NCI-H1105 treated with DMSO at 0.1 percent for 48 hours (cell line): ENCODE measurements at regions not wholly inside any gene's neighbourhood (a gene's known extent, or its start where the extent isn't known, plus 50 kb on each side); places are given as distances from the start of the nearest gene placed in this dataset.
"Not testable (repeated sequence)": the region's sequence is repeated elsewhere in the genome, so short reads cannot be mapped to it uniquely, and the experiment has no call there.

ENCODE experiments used
- DNase-seq: peaks from one replicate; lab custom pipeline; 2025; lab: John Stamatoyannopoulos, UW

DNA sequence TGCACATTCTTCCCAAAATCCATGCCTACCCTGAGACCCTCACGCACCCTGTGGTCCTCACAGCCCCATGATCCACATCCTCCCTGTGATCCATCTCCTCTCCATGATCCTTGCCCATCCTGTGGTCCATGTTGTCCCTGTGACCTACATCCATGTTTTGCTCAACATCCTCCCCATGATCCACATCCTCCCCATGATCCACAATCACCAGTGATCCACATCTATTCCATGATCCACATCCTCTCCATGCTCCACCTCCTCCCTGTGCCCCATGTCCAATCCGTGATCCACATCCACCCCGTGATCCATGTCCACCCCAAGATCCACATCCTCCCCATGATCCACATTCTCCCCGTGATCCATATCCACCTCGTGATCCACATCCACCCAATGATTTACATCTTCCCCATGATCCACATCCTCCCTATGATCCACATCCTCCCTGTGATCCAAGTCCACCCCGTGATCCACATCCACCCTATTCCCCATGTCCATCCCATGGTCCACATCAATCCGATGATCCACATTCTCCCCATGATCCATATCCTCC, 281.2 kb downstream of the MYCN start:
- no peak for DNase-seq

GRCh38 chr2:16219292-16219975, 279.1 kb downstream of the MYCN start:
- no peak for DNase-seq

- no peak for DNase-seq
These were observed 278.3 kb downstream of the MYCN start for GRCh38 chr2:16218625-16219024.

DNA sequence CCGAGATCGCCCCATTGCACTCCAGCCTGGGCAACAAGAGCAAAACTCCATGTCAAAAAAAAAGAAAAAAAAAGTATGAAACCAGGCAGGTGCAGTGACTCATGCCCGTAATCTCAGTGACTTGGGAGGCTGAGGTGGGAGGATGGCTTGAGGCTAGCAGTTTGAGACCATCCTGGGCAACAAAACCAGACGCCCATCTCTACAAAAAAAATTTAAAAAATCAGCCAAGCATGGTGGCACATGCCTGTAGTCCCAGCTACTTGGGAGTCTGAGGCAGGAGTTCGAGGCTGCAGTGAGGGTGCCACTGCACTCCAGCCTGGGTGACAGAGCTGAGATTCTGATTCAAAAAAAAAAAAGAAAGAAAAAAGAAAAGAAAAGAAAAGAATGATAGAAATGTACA, 277.8 kb downstream of the MYCN start:
- no peak for DNase-seq

DNA sequence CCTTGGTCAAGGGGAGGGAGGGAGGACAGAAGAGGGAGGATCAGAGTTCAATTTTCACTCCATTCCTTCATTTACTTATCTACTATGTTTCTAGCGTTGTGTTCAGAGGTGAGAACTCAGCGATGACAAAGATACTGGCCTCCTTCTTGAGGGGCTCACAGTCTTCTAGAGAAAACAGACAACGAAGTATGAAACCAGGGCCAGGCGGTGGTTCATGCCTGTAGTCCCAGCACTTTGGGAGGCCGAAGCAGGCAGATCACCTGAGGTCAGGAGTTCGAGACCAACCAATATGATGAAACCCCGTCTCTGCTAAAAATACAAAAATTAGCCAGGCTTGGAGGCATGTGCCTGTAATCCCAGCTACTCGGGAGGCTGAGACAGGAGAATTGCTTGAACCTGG, 277.4 kb downstream of the MYCN start:
- not testable (repeated sequence) for DNase-seq

DNA sequence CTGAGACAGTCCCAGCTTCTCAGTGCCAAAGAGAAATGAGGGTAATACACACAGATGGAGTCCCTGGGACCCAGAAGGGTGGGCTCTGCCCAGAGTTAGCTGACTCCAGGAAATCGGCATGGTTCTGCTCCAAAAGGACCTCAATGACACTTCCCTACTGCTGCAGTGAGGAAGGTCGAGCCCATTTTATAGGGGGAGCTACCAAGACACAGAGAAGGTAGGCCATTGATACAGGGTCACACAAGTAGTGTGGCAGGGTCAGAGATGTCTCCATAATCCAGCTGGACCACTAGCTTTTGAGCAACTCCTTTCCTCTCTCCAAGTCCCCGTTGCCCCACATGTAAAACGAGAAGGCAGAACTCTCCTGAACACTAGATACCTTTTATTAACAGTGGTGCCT, 276.9 kb downstream of the MYCN start:
- DNase-seq, result no peak

GRCh38 chr2:16216558-16216945, 276.2 kb downstream of the MYCN start:
- DNase-seq, result no peak

DNA sequence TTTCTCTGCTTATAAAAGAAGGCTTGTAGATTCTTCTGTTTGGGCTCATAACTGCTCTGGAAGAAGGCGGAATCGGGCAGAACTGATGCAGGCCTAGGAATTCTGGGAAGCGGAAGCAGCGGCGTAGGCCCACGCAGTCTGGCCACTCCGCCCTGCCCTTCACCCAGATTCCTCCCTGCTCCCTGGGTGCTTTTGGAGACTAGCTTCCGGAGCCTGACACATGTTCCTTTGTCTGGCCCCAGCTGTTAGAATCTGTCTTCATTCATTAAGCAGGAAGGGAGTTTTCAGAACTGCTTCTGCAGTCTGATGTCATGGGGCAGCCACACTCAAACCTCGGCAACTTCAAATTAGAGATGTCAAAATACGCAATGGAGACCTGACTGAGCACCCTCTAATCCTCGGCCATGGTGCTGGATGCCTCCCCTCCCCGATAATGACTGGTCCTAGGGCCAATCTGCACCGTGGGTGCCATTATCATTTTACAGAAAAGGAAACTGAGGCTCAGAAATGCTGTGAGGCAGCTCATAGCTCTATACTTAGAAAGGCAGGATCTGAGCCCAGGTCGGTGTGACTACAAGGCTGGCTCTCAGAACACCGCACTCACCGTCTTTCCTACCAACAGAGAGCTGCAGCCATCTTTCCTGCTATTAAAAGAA, 275.7 kb downstream of the MYCN start:
- no peak for DNase-seq

DNA sequence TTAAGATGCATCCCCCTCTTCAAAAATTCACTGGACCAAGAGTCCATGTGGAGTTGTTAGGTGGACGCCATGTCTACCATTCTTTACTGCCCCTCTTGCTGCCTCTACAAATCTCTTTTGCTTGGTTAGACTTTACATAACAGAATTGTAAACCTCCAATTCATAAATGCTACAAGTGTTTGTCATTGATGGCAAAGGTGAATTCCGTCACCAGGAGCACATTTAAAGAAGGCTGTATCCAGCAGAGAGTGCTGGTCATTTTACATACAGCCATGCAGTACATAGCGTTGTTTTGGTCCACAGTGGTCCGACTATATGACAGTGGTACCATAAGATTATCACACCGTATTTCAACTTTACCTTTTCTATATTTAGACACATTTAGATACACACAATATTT, 274.5 kb downstream of the MYCN start:
- DNase-seq, result no peak

DNA sequence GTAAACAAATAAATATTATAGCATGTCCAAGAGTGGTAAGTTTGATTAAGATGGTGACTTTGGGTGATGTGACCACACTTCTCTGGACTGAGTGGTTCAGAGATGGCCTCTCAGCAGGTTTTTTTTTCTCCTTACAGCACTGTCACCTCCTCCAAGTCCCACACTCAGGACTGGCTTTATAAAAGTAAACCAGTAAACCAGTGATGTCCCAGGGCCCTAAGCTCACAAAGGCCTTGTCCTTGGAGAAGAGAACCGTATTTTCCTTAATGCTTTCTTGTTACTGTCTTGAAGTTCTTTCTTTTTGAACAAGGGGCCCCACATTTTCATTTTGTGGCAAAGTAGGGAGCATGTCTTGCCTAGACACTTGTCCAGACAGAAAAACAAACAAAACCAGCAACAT, 274.0 kb downstream of the MYCN start:
- DNase-seq, result no peak

- DNase-seq, result no peak
These were observed 272.0 kb downstream of the MYCN start for GRCh38 chr2:16212321-16212720.

DNA sequence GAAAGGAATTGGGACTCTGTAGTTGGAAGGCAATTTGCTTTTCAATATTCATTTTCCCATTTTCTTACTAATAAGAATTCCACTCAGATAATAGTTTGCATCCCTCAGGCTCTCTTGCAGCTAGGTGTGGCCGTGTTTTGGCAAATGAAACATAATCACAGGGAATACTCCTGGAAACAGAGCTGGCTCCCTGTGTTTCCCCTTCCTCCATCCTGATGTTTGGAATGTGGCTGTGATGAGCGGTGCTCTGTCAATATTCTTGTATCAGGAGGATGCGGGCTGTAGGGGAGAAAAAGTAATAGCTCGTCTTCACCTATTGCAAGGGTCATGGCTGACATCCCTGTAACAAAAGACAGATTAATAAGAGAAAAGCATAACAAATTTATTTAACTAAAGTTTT, 271.0 kb downstream of the MYCN start:
- DNase-seq, result no peak

DNA sequence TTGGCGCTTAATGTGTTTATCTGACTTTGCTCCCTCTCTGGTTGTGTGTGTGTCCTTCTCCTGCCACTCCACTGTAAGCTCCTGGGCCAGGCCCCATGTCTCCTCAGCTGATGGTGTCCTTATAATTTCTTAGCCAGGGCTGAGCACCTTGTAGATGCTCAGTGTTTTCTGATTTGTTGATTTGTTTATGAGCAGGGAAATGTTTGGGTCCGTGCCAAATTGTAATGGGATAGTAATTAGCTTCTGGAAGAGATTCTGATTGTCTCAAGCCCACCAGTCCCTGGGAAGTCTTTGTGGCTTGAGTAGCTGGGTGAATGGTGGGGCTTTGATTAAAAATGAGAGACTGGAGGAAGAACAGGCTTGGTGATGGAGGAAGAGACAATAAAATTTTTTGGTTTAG, 270.5 kb downstream of the MYCN start:
- no peak for DNase-seq

DNA sequence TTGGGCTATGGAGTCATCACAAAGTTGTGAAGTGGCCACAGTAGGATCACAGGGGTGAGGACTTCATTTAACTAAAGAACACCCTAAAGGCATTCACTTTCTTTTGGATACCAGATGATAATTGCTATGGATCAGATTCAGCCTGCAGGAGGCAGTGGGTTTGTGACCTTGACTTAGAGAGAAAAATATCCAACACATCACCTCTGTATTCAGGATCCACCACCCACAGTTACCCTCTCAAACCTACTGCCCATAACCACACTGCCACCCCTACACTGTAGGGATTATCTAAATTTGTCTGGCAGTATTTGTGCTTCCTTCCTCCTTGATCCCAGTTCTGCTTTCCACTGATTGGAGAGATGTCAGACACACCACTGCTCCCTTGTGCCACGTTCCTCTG, 269.4 kb downstream of the MYCN start:
- DNase-seq, result no peak

DNA sequence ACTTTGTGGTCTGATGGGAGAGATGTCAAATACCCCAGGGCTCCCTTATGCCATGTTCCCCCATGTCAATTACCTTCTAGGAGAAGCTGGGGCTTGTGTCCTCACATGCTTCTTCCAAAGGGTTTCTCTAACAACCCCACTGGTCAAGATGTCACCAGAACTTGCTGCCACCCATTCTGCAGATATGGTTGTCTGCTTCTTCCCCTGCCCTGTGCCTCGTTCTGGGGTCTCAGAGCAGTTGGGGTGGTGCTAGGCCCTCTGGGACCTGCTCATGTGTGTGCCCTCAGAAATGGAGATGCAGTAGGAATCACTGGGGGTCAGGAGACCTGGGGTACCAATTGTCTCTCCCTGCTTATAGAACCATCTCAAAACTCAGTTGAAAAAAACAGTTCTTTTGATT, 268.6 kb downstream of the MYCN start:
- no peak for DNase-seq

DNA sequence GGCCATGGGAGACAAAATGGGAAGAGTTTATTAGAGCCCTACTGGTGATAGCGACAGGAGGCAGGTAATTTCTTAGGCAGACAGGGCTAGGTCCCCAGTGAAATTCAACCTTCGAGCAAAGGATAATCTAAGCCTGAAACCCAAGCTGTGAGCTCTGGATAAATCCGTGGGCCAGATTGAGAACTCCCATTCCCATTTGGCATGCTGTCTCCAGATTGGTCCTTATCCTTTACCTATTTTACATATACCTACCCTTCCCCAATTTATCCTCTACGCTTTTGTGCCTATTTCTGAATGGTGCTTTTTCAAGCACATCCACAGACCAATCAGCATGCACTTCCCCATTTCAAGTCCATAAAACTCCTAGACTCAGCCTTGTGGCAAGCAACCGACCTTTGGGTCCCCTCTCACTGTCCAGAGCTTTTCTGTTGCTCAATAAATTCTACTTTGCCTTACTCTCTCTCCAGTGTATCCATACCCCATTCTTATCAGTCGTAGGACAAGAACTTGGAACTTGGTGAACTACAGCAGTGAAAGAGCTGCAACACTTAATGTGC, 268.0 kb downstream of the MYCN start:
- no peak for DNase-seq

GRCh38 chr2:16207611-16208010, 267.3 kb downstream of the MYCN start:
- DNase-seq, result no peak

- DNase-seq, result no peak
These were observed 266.8 kb downstream of the MYCN start for GRCh38 chr2:16207151-16207550.

- DNase-seq, result no peak
These were observed 266.0 kb downstream of the MYCN start for GRCh38 chr2:16206191-16206944.

GRCh38 chr2:16205631-16206030, 265.3 kb downstream of the MYCN start:
- DNase-seq, result no peak

DNA sequence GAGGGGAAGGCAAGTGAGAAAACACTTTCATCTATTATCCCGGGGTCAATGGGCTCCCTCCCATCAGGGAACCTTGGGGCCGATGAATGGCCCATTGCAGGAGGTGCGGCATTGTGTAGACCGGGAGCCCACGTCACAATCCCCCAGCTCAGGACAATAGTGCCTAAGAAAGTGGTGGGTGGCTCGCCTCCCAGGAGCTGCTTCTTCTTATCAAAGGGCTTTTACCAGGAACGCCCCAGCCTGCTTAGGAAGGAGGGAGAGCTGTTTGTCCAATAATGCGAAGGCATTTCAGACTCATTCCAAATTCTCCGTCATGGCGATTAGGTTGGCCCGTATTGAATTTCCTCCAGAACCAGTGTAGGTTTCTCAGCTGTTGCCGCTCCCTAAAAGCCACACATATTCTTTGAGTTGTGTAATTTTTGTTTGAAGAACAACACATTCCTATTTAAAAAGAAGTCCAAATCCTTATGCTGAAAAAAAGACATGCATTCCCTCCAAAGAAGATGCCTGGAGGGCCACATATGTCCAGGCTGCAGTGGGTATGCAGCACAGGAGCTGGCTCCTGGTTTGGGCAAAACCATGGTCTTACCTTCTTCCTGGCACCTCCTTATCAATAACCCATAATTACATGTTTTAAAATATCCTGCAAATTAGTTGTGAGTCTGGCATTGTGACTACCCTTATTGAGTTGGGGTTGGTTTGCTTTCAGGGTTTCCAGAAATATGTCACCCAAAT, 264.7 kb downstream of the MYCN start:
- DNase-seq, result no peak

DNA sequence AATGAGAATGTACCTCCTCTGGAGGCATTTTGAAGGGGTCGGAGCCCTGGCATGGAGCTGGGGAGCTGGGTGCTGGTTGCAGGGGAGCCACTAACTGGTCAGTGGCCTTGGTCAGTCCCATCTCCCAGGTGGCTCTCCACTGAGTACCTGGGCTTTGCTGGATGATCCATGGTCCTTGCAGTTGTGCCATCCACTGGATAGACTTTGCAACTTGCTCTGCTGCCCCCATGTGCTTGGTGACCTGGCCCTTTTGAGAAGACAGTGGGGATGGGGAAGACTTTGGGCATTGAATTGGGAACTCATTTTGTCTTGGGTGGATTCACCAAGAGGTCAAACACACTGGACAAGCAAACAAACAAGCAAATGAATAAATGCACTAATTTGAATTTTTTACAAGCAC, 263.9 kb downstream of the MYCN start:
- DNase-seq, result no peak
